B cell (primary cell): ENCODE measurements at regions not wholly inside any gene's neighbourhood (a gene's known extent, or its start where the extent isn't known, plus 50 kb on each side); places are given as distances from the start of the nearest gene placed in this dataset.

Experiments used
- ATAC-seq: fragments of 200-7000 bp; cut with Tn5 transposase; one replicate; pipeline ENCODE4 v1.10.0; 2021; ENCODE audit warnings: low read depth, mild to moderate bottlenecking, moderate number of reproducible peaks, moderate library complexity
- CTCF ChIA-PET: fragments of 350-600 bp; sonication (Branson Sonifier 250); formaldehyde crosslinking; loops from one replicate; lab custom pipeline; 2021; ENCODE audit warnings: antibody characterized with exemption, inconsistent platforms; lab: Charles Lee
- POLR2A ChIA-PET: fragments of 350-600 bp; sonication (Branson Sonifier 250); formaldehyde crosslinking; loops from one replicate; lab custom pipeline; 2021; ENCODE audit warnings: antibody characterized with exemption; lab: Charles Lee
- DNase-seq: peaks from one replicate; pipeline ENCODE4 v3.0.0; 2013
- H2AFZ ChIP-seq: 2 replicates; pipeline ENCODE4 v1.6.1; 2012; ENCODE audit warnings: mild to moderate bottlenecking, low read depth, low read length; ENCODE audit not compliant: insufficient read depth, poor library complexity, severe bottlenecking
- H3K27ac ChIP-seq, 2 donors: 1 replicate in 1 of 2; 2 replicates in 1 of 2; pipeline ENCODE4 v1.5.1; 2012 to 2013; ENCODE audit warnings: low read length in 2 of 2, mild to moderate bottlenecking in 2 of 2, moderate library complexity in 1 of 2
- H3K27me3 ChIP-seq, 4 experiments: fragments of 200-600 bp in 1 of 4; sonication (generic) in 1 of 4; replicated peaks in 1 of 4; 1 replicate in 2 of 4; 2 replicates in 2 of 4; pipeline versions ENCODE4 v1.6.1 to v1.7.0; 2013 to 2016; ENCODE audit warnings: low read length in 3 of 4, mild to moderate bottlenecking in 2 of 4, mixed read lengths in 1 of 4, moderate library complexity in 1 of 4; ENCODE audit not compliant: insufficient read depth in 4 of 4, control insufficient read depth in 3 of 4; ENCODE audit errors: control extremely low read depth in 1 of 4
- H3K36me3 ChIP-seq, 2 experiments: replicated peaks in 1 of 2; 1 replicate in 1 of 2; 2 replicates in 1 of 2; pipeline versions ENCODE4 v1.6.1 to v1.7.1; 2013; ENCODE audit warnings: low read length in 1 of 2; ENCODE audit not compliant: insufficient read depth in 2 of 2, control insufficient read depth in 1 of 2; ENCODE audit errors: control extremely low read depth in 1 of 2, extremely low read depth in 1 of 2
- H3K4me1 ChIP-seq, 2 donors: fragments of 200-600 bp in 1 of 2; sonication (generic) in 1 of 2; 1 replicate in 1 of 2; 2 replicates in 1 of 2; pipeline versions ENCODE4 v1.5.1 to v1.6.1; 2013 to 2017; ENCODE audit warnings: low read length in 2 of 2; ENCODE audit not compliant: control insufficient read depth in 2 of 2, insufficient read depth in 2 of 2
- H3K4me2 ChIP-seq: replicated peaks from 2 replicates; pipeline ENCODE3; 2012; ENCODE audit warnings: mild to moderate bottlenecking, low read depth, low read length; ENCODE audit not compliant: poor library complexity, severe bottlenecking
- H3K4me3 ChIP-seq, 5 experiments: fragments of 200-600 bp in 1 of 5; sonication (generic) in 1 of 5; 1 replicate in 3 of 5; 2 replicates in 2 of 5; pipeline versions ENCODE4 v1.5.1 to v1.7.0; 2011 to 2016; ENCODE audit warnings: low read length in 4 of 5, mild to moderate bottlenecking in 4 of 5, low read depth in 2 of 5, control low read depth in 1 of 5, moderate library complexity in 1 of 5; ENCODE audit not compliant: insufficient read depth in 1 of 5; ENCODE audit errors: control extremely low read depth in 1 of 5, extremely low read depth in 1 of 5
- H3K79me2 ChIP-seq: fragments of 200-600 bp; sonication (generic); one replicate; pipeline ENCODE4 v1.6.0; 2016; ENCODE audit warnings: low read length; ENCODE audit not compliant: control insufficient read depth, insufficient read depth
- H3K9ac ChIP-seq: fragments of 200-600 bp; sonication (generic); 2 replicates; pipeline ENCODE4 v1.6.1; 2017; ENCODE audit warnings: mild to moderate bottlenecking, low read length, moderate library complexity
- H3K9me3 ChIP-seq, 3 donors: one replicate each; pipeline versions ENCODE4 v1.6.1 to v1.7.1; 2013; ENCODE audit warnings: low read length in 2 of 3; ENCODE audit not compliant: control insufficient read depth in 2 of 3, insufficient read depth in 1 of 3; ENCODE audit errors: control extremely low read depth in 1 of 3
- H4K20me1 ChIP-seq: 2 replicates; pipeline ENCODE4 v1.6.0; 2012; ENCODE audit warnings: mild to moderate bottlenecking, low read length; ENCODE audit not compliant: insufficient read depth, control insufficient read depth, poor library complexity, severe bottlenecking
- H3K27ac Mint-ChIP-seq: one replicate; pipeline ENCODE4 v1.8.0; 2021; ENCODE audit warnings: mixed read lengths
- H3K27me3 Mint-ChIP-seq: one replicate; pipeline ENCODE4 v1.8.0; 2021; ENCODE audit warnings: mixed read lengths
- H3K4me1 Mint-ChIP-seq: one replicate; pipeline ENCODE4 v1.8.0; 2021; ENCODE audit warnings: mixed read lengths
- H3K4me3 Mint-ChIP-seq: one replicate; pipeline ENCODE4 v1.8.0; 2021; ENCODE audit warnings: mixed read lengths
- H3K9me3 Mint-ChIP-seq: one replicate; pipeline ENCODE4 v1.8.0; 2022; ENCODE audit warnings: mixed read lengths; ENCODE audit not compliant: insufficient read depth
- EZH2 ChIP-seq: IDR thresholded peaks from 2 replicates; pipeline ENCODE4 v1.6.1; 2012; ENCODE audit warnings: borderline replicate concordance, low read depth, mild to moderate bottlenecking, moderate library complexity, low read length; ENCODE audit not compliant: insufficient read depth, poor library complexity, severe bottlenecking
- WGBS: methylation state at CpG from one replicate; pipeline ENCODE4 v1.1.5; 2013; ENCODE audit warnings: missing lambda C conversion rate; ENCODE audit not compliant: insufficient coverage; 5-methylcytosine and 5-hydroxymethylcytosine counted together
- intact Hi-C: fragments of 100-400 bp; cut with micrococcal nuclease; formaldehyde crosslinking; loops from one replicate; pipeline ENCODE4 v1.10.0; 2022
- TF ChIP-seq, protein P1 (sequence below): fragments of 200-600 bp; IDR thresholded peaks from one replicate; pipeline ENCODE4 v1.8.0; 2022; ENCODE audit warnings: antibody characterized with exemption, mild to moderate bottlenecking

DNA sequence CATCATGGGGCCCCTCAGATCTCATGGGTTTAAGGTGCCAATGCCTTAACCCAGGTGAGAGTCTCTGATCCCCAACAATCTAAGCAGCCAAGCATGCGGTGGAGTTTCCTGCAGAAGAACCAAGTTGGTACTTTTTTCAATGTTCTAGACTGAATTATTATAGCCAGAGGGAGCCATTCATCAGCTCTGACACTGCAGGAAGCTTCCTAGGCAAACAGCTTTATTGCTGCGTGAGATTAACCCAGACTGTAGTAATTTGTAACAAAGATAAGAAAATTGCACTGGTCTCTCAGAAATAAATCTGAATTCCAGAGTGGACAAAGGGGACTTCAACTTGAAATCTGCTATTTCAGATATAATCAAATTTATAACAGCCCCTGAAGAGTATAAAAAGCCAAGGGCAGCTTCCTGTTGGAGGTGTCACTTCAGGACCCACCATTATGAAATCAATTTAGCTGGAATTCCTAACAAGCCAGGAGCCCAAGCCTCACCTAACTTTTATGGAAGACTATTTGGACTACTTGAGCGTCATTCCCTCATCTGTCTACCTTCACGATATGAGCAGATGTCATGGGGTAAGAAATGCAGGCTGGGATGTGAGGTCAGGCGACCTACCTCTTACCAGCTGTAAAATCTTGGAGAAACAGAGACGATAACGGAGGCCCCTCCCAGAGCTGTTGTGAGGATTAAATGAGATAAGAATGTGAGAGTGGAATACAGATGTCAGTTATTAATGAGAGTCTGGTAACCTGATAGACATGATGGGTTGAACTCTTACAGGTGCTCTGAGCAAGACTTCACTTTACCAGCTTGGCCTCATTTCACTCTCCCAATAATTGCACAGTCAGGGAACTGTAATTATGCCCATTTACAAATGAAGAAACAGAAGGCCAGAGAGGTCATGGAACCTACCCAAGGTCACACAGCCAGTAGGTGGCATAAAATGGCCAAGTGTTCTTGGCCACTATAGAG, 135.1 kb downstream of the RRAGC start:
- no peak for DNase-seq
- peaks cover 0 to 32% (median 12%) of the 10 kb centered on the region in 4 experiments for H3K27me3 ChIP-seq
- CTCF ChIA-PET, result no interaction called here
- Mint-ChIP-seq H3K4me3 (no peak overlapping the region), H3K9me3 (no peaks in the 10 kb centered on the region), H3K27ac (no peak overlapping the region), H3K4me1 (no peaks in the 10 kb centered on the region), H3K27me3 (peaks cover 79% of the 10 kb centered on the region)
- POLR2A ChIA-PET, result no interaction called here
- H3K4me2 ChIP-seq, result no peak overlapping the region
- H3K4me1 ChIP-seq, result no peaks in the 10 kb centered on the region
- ATAC-seq, result no peak
- H3K79me2 ChIP-seq, result no peaks in the 10 kb centered on the region
- H3K27ac ChIP-seq, result no peak overlapping the region
- no peak overlapping the region for H3K9ac ChIP-seq
- H2AFZ ChIP-seq, result no peak overlapping the region
- TF ChIP-seq, protein P1, sequence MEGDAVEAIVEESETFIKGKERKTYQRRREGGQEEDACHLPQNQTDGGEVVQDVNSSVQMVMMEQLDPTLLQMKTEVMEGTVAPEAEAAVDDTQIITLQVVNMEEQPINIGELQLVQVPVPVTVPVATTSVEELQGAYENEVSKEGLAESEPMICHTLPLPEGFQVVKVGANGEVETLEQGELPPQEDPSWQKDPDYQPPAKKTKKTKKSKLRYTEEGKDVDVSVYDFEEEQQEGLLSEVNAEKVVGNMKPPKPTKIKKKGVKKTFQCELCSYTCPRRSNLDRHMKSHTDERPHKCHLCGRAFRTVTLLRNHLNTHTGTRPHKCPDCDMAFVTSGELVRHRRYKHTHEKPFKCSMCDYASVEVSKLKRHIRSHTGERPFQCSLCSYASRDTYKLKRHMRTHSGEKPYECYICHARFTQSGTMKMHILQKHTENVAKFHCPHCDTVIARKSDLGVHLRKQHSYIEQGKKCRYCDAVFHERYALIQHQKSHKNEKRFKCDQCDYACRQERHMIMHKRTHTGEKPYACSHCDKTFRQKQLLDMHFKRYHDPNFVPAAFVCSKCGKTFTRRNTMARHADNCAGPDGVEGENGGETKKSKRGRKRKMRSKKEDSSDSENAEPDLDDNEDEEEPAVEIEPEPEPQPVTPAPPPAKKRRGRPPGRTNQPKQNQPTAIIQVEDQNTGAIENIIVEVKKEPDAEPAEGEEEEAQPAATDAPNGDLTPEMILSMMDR, result no peak
- WGBS, result 20% methylated on average over 1 of the region's 7 CpGs
- H3K36me3 ChIP-seq, result no peaks in the 10 kb centered on the region
- intact Hi-C loops, result no loop called here
- H4K20me1 ChIP-seq, result no peaks in the 10 kb centered on the region
- H3K4me3 ChIP-seq, result no peak overlapping the region
- no peaks in the 10 kb centered on the region for H3K9me3 ChIP-seq

DNA sequence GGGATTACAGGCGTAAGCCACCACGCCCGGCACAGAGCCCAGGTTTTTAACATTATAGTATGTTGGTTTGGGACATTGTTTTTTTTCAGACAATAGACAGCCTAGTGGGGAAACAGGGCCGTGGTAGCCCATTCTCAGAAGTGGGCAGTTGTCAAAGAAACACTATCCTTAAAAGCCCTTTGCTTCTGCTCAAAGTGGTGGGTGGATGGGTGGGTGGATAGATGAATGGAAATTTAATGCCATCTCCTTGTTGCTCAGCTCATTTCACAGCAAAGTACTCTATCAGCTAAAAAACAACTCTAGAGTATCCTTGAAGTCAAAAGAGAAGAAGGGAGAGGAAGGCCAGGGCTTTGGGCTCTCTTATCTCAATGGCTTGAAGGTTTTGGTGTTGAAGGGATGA, 137.8 kb downstream of the RRAGC start:
- Histone ChIP-seq H3K36me3 (no peaks in the 10 kb centered on the region), H3K4me2 (no peak overlapping the region), H2AFZ (no peak overlapping the region), H3K27me3 (peaks cover 0 to 16% (median under 1%) of the 10 kb centered on the region in 4 experiments), H3K4me1 (no peaks in the 10 kb centered on the region), H4K20me1 (no peaks in the 10 kb centered on the region), H3K4me3 (no peak overlapping the region), H3K9me3 (no peaks in the 10 kb centered on the region), H3K9ac (no peak overlapping the region), H3K27ac (no peak overlapping the region), H3K79me2 (no peaks in the 10 kb centered on the region)
- H3K27me3 Mint-ChIP-seq, result peaks cover 61% of the 10 kb centered on the region
- no peak overlapping the region for H3K27ac Mint-ChIP-seq
- POLR2A ChIA-PET, result no interaction called here
- intact Hi-C loops, result no loop called here
- DNase-seq, result no peak
- H3K4me3 Mint-ChIP-seq, result no peak overlapping the region
- 100% methylated on average over 1 of the region's 4 CpGs for WGBS
- no peaks in the 10 kb centered on the region for H3K9me3 Mint-ChIP-seq
- no peak for ATAC-seq
- H3K4me1 Mint-ChIP-seq, result no peaks in the 10 kb centered on the region
- CTCF ChIA-PET, result no interaction called here
- TF ChIP-seq EZH2, result no peak
- TF ChIP-seq, protein P1, result no peak
